ENCODE measurements at regions not wholly inside any gene's neighbourhood (a gene's known extent, or its start where the extent isn't known, plus 50 kb on each side); places are given as distances from the start of the nearest gene placed in this dataset.

DNA sequence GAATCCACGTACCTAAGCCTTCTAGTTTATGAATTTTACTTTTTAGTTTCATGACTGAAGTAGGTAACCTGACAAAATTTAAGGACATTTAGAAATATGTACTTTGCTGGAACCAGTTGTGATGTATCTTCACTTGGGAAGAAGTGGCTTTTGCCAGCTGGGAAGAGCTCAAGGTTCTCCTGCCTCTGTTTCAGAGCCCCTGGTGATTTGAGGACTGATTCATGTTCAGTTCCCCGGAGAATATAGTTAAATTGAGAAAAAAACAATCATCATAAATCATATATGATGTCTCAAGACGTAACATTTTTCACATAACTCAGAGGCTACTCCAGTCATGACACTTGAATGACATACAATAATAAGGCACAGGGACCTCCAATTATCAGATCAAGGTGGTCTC, 473.4 kb downstream of the EPHA3 start:
- H3K9me3 Mint-ChIP-seq (ENCODE audit: insufficient read depth), result no peaks in the 10 kb centered on the region
- no peak overlapping the region for H3K4me2 ChIP-seq (replicated peaks; ENCODE audit: low read depth, low read length, poor library complexity, severe bottlenecking)
- no peak overlapping the region for H3K27ac Mint-ChIP-seq
- no peak for TF ChIP-seq EZH2 (IDR thresholded peaks at IDR 0.05; ENCODE audit: borderline replicate concordance, insufficient read depth, low read depth, low read length, poor library complexity, severe bottlenecking)
- TF ChIP-seq, protein P1, sequence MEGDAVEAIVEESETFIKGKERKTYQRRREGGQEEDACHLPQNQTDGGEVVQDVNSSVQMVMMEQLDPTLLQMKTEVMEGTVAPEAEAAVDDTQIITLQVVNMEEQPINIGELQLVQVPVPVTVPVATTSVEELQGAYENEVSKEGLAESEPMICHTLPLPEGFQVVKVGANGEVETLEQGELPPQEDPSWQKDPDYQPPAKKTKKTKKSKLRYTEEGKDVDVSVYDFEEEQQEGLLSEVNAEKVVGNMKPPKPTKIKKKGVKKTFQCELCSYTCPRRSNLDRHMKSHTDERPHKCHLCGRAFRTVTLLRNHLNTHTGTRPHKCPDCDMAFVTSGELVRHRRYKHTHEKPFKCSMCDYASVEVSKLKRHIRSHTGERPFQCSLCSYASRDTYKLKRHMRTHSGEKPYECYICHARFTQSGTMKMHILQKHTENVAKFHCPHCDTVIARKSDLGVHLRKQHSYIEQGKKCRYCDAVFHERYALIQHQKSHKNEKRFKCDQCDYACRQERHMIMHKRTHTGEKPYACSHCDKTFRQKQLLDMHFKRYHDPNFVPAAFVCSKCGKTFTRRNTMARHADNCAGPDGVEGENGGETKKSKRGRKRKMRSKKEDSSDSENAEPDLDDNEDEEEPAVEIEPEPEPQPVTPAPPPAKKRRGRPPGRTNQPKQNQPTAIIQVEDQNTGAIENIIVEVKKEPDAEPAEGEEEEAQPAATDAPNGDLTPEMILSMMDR (IDR thresholded peaks at IDR 0.05), result no peak
- H3K9me3 ChIP-seq (ENCODE audit: control extremely low read depth in 1 of 3, control insufficient read depth in 2 of 3, insufficient read depth in 1 of 3, low read length in 2 of 3), result no peaks in the 10 kb centered on the region
- H4K20me1 ChIP-seq (ENCODE audit: control insufficient read depth, insufficient read depth, low read length, poor library complexity, severe bottlenecking), result no peaks in the 10 kb centered on the region
- no peak overlapping the region for H3K4me3 Mint-ChIP-seq
- WGBS (ENCODE audit: insufficient coverage), result no CpG with 5 or more reads among the region's 3 CpGs
- no peaks in the 10 kb centered on the region for H3K79me2 ChIP-seq (ENCODE audit: control insufficient read depth, insufficient read depth, low read length)
- CTCF ChIA-PET, result no interaction called here
- no peak overlapping the region for H3K27ac ChIP-seq (ENCODE audit: low read length in 2 of 2)
- no peak for ATAC-seq (ENCODE audit: low read depth)
- no peak overlapping the region for H2AFZ ChIP-seq (ENCODE audit: insufficient read depth, low read depth, low read length, poor library complexity, severe bottlenecking)
- DNase-seq, result no peak
- no peaks in the 10 kb centered on the region for H3K27me3 Mint-ChIP-seq
- no peak overlapping the region for H3K4me3 ChIP-seq (ENCODE audit: control extremely low read depth in 1 of 5, extremely low read depth in 1 of 5, insufficient read depth in 1 of 5, low read depth in 2 of 5, low read length in 4 of 5)
- intact Hi-C loops (cut with micrococcal nuclease), result no loop called here
- no peaks in the 10 kb centered on the region for H3K36me3 ChIP-seq (replicated peaks in 1 of 2; ENCODE audit: control extremely low read depth in 1 of 2, control insufficient read depth in 1 of 2, extremely low read depth in 1 of 2, insufficient read depth in 2 of 2, low read length in 1 of 2)
- no peaks in the 10 kb centered on the region for H3K4me1 Mint-ChIP-seq
- no peak overlapping the region for H3K9ac ChIP-seq (ENCODE audit: low read length)
- H3K27me3 ChIP-seq (replicated peaks in 1 of 4; ENCODE audit: control extremely low read depth in 1 of 4, control insufficient read depth in 3 of 4, insufficient read depth in 4 of 4, low read length in 3 of 4), result no peaks in the 10 kb centered on the region
- H3K4me1 ChIP-seq (ENCODE audit: control insufficient read depth in 2 of 2, insufficient read depth in 2 of 2, low read length in 2 of 2), result no peaks in the 10 kb centered on the region
- POLR2A ChIA-PET, result no interaction called here

GRCh38 chr3:89584398-89584797, 477.0 kb downstream of the EPHA3 start:
- ATAC-seq (ENCODE audit: low read depth), result no peak
- Histone ChIP-seq H3K4me2 (replicated peaks; ENCODE audit: low read depth, low read length, poor library complexity, severe bottlenecking) (no peak overlapping the region), H3K9ac (ENCODE audit: low read length) (no peak overlapping the region), H3K9me3 (ENCODE audit: control extremely low read depth in 1 of 3, control insufficient read depth in 2 of 3, insufficient read depth in 1 of 3, low read length in 2 of 3) (no peaks in the 10 kb centered on the region), H3K79me2 (ENCODE audit: control insufficient read depth, insufficient read depth, low read length) (no peaks in the 10 kb centered on the region), H3K4me1 (ENCODE audit: control insufficient read depth in 2 of 2, insufficient read depth in 2 of 2, low read length in 2 of 2) (no peaks in the 10 kb centered on the region), H4K20me1 (ENCODE audit: control insufficient read depth, insufficient read depth, low read length, poor library complexity, severe bottlenecking) (no peaks in the 10 kb centered on the region), H3K27ac (ENCODE audit: low read length in 2 of 2) (no peak overlapping the region), H2AFZ (ENCODE audit: insufficient read depth, low read depth, low read length, poor library complexity, severe bottlenecking) (no peak overlapping the region), H3K4me3 (ENCODE audit: control extremely low read depth in 1 of 5, extremely low read depth in 1 of 5, insufficient read depth in 1 of 5, low read depth in 2 of 5, low read length in 4 of 5) (no peak overlapping the region), H3K36me3 (replicated peaks in 1 of 2; ENCODE audit: control extremely low read depth in 1 of 2, control insufficient read depth in 1 of 2, extremely low read depth in 1 of 2, insufficient read depth in 2 of 2, low read length in 1 of 2) (no peaks in the 10 kb centered on the region), H3K27me3 (replicated peaks in 1 of 4; ENCODE audit: control extremely low read depth in 1 of 4, control insufficient read depth in 3 of 4, insufficient read depth in 4 of 4, low read length in 3 of 4) (no peaks in the 10 kb centered on the region)
- ChIA-PET CTCF (no interaction called here), POLR2A (no interaction called here)
- Mint-ChIP-seq H3K4me1 (no peaks in the 10 kb centered on the region), H3K27ac (no peak overlapping the region), H3K9me3 (ENCODE audit: insufficient read depth) (peaks cover 3% of the 10 kb centered on the region), H3K27me3 (no peaks in the 10 kb centered on the region), H3K4me3 (no peak overlapping the region)
- TF ChIP-seq, protein P1 (IDR thresholded peaks at IDR 0.05), result no peak
- no peak for TF ChIP-seq EZH2 (IDR thresholded peaks at IDR 0.05; ENCODE audit: borderline replicate concordance, insufficient read depth, low read depth, low read length, poor library complexity, severe bottlenecking)
- DNase-seq, result no peak
- intact Hi-C loops (cut with micrococcal nuclease), result no loop called here
- no CpG with 5 or more reads among the region's 3 CpGs for WGBS (ENCODE audit: insufficient coverage)
